PC-9 (cell line): ENCODE measurements at regions not wholly inside any gene's neighbourhood (a gene's known extent, or its start where the extent isn't known, plus 50 kb on each side); places are given as distances from the start of the nearest gene placed in this dataset.

Experiments used
- BruUV-seq: library from RNA; stranded (reverse); fragments of 400-500 nt; replicated peaks from 2 replicates; lab custom pipeline; 2021; lab: Mats Ljungman, UMichigan
- CTCF ChIA-PET: fragments of 300-600 bp; sonication (Branson Sonifier 250); formaldehyde crosslinking; loops from one replicate; lab custom pipeline; 2022; ENCODE audit warnings: antibody characterized with exemption; lab: Charles Lee
- POLR2A ChIA-PET: fragments of 300-600 bp; sonication (Branson Sonifier 250); formaldehyde crosslinking; loops from one replicate; lab custom pipeline; 2022; ENCODE audit warnings: antibody characterized with exemption; ENCODE audit not compliant: unreplicated experiment; lab: Charles Lee
- DNase-seq, 2 experiments: peaks; one replicate each; pipeline versions ENCODE4 v3.0.0 to v3.0.0-alpha.2; 2015 to 2022; ENCODE audit warnings: mixed read lengths in 1 of 2
- H2AFZ ChIP-seq: fragments of 200-600 bp; sonication (generic); 2 replicates; pipeline ENCODE4 v1.8.1; 2017; ENCODE audit warnings: antibody characterized with exemption
- H3F3A ChIP-seq: fragments of 200-600 bp; sonication (generic); 2 replicates; pipeline ENCODE4 v1.8.1; 2017; ENCODE audit warnings: antibody characterized with exemption, mild to moderate bottlenecking, low read depth; ENCODE audit not compliant: insufficient read depth
- H3K27ac ChIP-seq: fragments of 200-600 bp; sonication (generic); 2 replicates; pipeline ENCODE4 v1.6.1; 2016; ENCODE audit warnings: mixed run types
- H3K27me3 ChIP-seq: fragments of 200-600 bp; sonication (generic); 2 replicates; pipeline ENCODE4 v1.6.1; 2016; ENCODE audit warnings: low read depth, mixed run types; ENCODE audit not compliant: insufficient read depth
- H3K36me3 ChIP-seq: fragments of 200-600 bp; sonication (generic); 2 replicates; pipeline ENCODE4 v1.6.1; 2016; ENCODE audit warnings: low read depth, mixed run types
- H3K4me1 ChIP-seq: fragments of 200-600 bp; sonication (generic); replicated peaks from 2 replicates; pipeline ENCODE4 v1.6.1; 2016; ENCODE audit warnings: mixed run types; ENCODE audit not compliant: insufficient read depth
- H3K4me2 ChIP-seq: fragments of 200-600 bp; sonication (generic); 2 replicates; pipeline ENCODE4 v1.6.1; 2017; ENCODE audit warnings: mixed run types
- H3K4me3 ChIP-seq: fragments of 200-600 bp; sonication (generic); 2 replicates; pipeline ENCODE4 v1.6.1; 2016; ENCODE audit warnings: mixed run types
- H3K79me2 ChIP-seq: fragments of 200-600 bp; sonication (generic); 2 replicates; pipeline ENCODE4 v1.6.1; 2017; ENCODE audit warnings: low read depth, mixed run types
- H3K9me2 ChIP-seq: fragments of 200-600 bp; sonication (generic); 2 replicates; pipeline ENCODE4 v1.8.1; 2017; ENCODE audit warnings: mild to moderate bottlenecking; ENCODE audit not compliant: insufficient read depth
- H3K9me3 ChIP-seq: fragments of 200-600 bp; sonication (generic); 2 replicates; pipeline ENCODE4 v1.8.1; 2016; ENCODE audit warnings: low read depth; ENCODE audit not compliant: insufficient read depth
- H4K20me1 ChIP-seq: fragments of 200-600 bp; sonication (generic); 2 replicates; pipeline ENCODE4 v1.8.1; 2017; ENCODE audit not compliant: insufficient read depth
- CTCF ChIP-seq: fragments of 200-600 bp; sonication (generic); conservative IDR thresholded peaks from 2 replicates; pipeline ENCODE4 v1.6.1; 2017; ENCODE audit warnings: mixed run types, antibody characterized with exemption, mild to moderate bottlenecking, moderate library complexity
- EZH2 ChIP-seq: fragments of 200-600 bp; sonication (generic); IDR thresholded peaks from 2 replicates; pipeline ENCODE4 v1.8.0; 2017; ENCODE audit warnings: antibody characterized with exemption, low read depth
- intact Hi-C: fragments of 100-400 bp; cut with micrococcal nuclease; formaldehyde crosslinking; loops from one replicate; pipeline ENCODE4 v1.10.0; 2022; ENCODE audit not compliant: unreplicated experiment

GRCh38 chr4:97142410-97142809 is 1000.9 kb downstream of the STPG2 start:
- ChIA-PET CTCF (no interaction called here), POLR2A (no interaction called here)
- Histone ChIP-seq H3K4me3 (no peak overlapping the region), H3F3A (no peaks in the 10 kb centered on the region), H3K9me3 (no peaks in the 10 kb centered on the region), H3K27ac (no peak overlapping the region), H3K9me2 (no peaks in the 10 kb centered on the region), H3K27me3 (no peaks in the 10 kb centered on the region), H4K20me1 (no peaks in the 10 kb centered on the region), H2AFZ (no peak overlapping the region), H3K36me3 (no peaks in the 10 kb centered on the region), H3K4me2 (no peak overlapping the region), H3K4me1 (no peaks in the 10 kb centered on the region), H3K79me2 (no peaks in the 10 kb centered on the region)
- no TSS peak for BruUV-seq
- DNase-seq: no peak
- no peak for TF ChIP-seq EZH2
- TF ChIP-seq CTCF: no peak
- intact Hi-C loops: no loop called here

GRCh38 chr4:97142893-97143292 is 1000.4 kb downstream of the STPG2 start:
- no peak overlapping the region for H3K4me2 ChIP-seq
- ChIA-PET CTCF (no interaction called here), POLR2A (no interaction called here)
- intact Hi-C loops: no loop called here
- no peak for DNase-seq
- H3K4me3 ChIP-seq: no peak overlapping the region
- TF ChIP-seq EZH2 (no peak), CTCF (no peak)
- no peaks in the 10 kb centered on the region for H4K20me1 ChIP-seq
- H3K27ac ChIP-seq: no peak overlapping the region
- BruUV-seq: no TSS peak
- H3K27me3 ChIP-seq: no peaks in the 10 kb centered on the region
- no peaks in the 10 kb centered on the region for H3K79me2 ChIP-seq
- no peaks in the 10 kb centered on the region for H3F3A ChIP-seq
- no peak overlapping the region for H2AFZ ChIP-seq
- no peaks in the 10 kb centered on the region for H3K9me2 ChIP-seq
- H3K4me1 ChIP-seq: no peaks in the 10 kb centered on the region
- no peaks in the 10 kb centered on the region for H3K9me3 ChIP-seq
- no peaks in the 10 kb centered on the region for H3K36me3 ChIP-seq

GRCh38 chr4:97144199-97144598 is 999.1 kb downstream of the STPG2 start:
- Histone ChIP-seq H3K4me1 (no peaks in the 10 kb centered on the region), H3K9me3 (no peaks in the 10 kb centered on the region), H3K4me3 (no peak overlapping the region), H2AFZ (no peak overlapping the region), H3K4me2 (no peak overlapping the region), H3K27me3 (no peaks in the 10 kb centered on the region), H3K9me2 (no peaks in the 10 kb centered on the region), H3F3A (no peaks in the 10 kb centered on the region), H3K36me3 (no peaks in the 10 kb centered on the region), H3K79me2 (no peaks in the 10 kb centered on the region), H3K27ac (no peak overlapping the region), H4K20me1 (no peaks in the 10 kb centered on the region)
- ChIA-PET CTCF (no interaction called here), POLR2A (interaction anchor here (0.5 kb wide), 1 partner anchor 662 kb away, joined by 3 read pairs; no protein-coding TSS in a partner anchor)
- BruUV-seq: no TSS peak
- no peak for TF ChIP-seq EZH2
- no peak for TF ChIP-seq CTCF
- no peak for DNase-seq
- intact Hi-C loops: no loop called here
